Keratinocyte (primary cell): ENCODE measurements at regions not wholly inside any gene's neighbourhood (a gene's known extent, or its start where the extent isn't known, plus 50 kb on each side); places are given as distances from the start of the nearest gene placed in this dataset.

Experiments used
- EZH2 ChIP-seq: IDR thresholded peaks from one replicate; pipeline ENCODE4 v1.6.1; 2012; ENCODE audit warnings: inconsistent platforms, mild to moderate bottlenecking, low read length, moderate library complexity
- TF ChIP-seq, protein P1 (sequence below), 3 experiments: IDR thresholded peaks in 1 of 3; conservative IDR thresholded peaks in 1 of 3; optimal IDR thresholded peaks in 1 of 3; 2 replicates in 2 of 3; 3 replicates in 1 of 3; pipeline versions ENCODE3 to v1.5.1; 2011; ENCODE audit warnings: low read length in 3 of 3, mild to moderate bottlenecking in 3 of 3, moderate library complexity in 2 of 3, control low read depth in 1 of 3, inconsistent platforms in 1 of 3; ENCODE audit not compliant: insufficient read depth in 2 of 3; ENCODE audit errors: extremely low read depth in 1 of 3

DNA sequence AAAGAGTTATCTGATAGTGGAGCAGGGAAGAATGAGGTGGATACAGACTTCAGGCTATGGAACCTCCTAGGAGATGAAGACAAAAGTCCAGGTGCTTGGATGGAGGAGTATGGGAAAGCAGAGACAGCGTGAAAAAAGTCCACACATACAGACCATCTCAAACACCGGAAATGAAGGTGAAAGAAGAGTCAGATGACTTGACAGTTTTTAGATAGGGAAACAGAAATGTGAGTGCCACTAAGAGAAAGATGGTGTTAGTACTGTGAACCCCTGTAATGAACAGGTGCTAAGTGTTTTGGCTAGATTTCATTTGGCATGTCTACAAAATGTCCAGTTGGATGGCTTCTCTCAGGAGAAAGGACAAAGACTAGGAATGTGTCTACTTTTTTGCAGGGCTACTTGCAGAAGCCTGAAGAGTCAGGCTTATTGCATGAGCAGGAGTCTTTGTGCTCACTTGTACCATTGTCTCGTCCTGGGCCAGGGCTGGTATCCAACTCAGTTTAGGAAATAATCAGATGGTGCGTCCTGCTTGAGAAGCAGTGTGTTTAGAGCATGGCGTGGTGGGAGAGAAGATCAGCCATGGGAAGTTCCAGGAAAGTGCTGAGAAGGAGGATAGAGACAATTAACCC lies 90.6 kb upstream of the STARD4 start:
- TF ChIP-seq, protein P1, sequence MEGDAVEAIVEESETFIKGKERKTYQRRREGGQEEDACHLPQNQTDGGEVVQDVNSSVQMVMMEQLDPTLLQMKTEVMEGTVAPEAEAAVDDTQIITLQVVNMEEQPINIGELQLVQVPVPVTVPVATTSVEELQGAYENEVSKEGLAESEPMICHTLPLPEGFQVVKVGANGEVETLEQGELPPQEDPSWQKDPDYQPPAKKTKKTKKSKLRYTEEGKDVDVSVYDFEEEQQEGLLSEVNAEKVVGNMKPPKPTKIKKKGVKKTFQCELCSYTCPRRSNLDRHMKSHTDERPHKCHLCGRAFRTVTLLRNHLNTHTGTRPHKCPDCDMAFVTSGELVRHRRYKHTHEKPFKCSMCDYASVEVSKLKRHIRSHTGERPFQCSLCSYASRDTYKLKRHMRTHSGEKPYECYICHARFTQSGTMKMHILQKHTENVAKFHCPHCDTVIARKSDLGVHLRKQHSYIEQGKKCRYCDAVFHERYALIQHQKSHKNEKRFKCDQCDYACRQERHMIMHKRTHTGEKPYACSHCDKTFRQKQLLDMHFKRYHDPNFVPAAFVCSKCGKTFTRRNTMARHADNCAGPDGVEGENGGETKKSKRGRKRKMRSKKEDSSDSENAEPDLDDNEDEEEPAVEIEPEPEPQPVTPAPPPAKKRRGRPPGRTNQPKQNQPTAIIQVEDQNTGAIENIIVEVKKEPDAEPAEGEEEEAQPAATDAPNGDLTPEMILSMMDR (optimal IDR thresholded peaks at IDR 0.05 in 1 of 3, IDR thresholded peaks at IDR 0.05 in 1 of 3, conservative IDR thresholded peaks at IDR 0.05 in 1 of 3; ENCODE audit: extremely low read depth in 1 of 3, insufficient read depth in 2 of 3, low read length in 3 of 3) = no peak
- no peak for TF ChIP-seq EZH2
